ENCODE measurements at regions not wholly inside any gene's neighbourhood (a gene's known extent, or its start where the extent isn't known, plus 50 kb on each side); places are given as distances from the start of the nearest gene placed in this dataset.

DNA sequence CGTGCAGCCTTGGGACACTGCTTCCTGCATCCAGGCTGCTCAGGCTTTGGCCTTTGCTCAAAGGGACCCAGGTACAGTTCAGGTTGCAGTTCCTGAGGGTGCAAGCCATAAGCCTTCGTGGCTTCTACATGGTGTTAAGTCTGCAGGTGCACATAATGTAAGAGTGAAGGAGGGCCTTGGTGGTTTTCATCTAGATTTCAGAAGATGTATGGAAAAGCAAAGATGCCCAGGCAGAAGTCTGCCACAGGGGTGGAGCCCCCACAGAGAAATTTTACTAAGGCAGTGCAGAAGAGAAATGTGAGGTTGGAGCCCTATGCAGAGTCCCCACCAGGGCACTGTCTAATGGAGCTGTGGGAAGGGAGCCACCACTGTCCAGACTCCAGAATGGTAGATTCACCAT is 200.9 kb downstream of the ICE1 start:
- DNase-seq (ENCODE audit: low read depth, low spot score) (no peak), FAIRE-seq (no peak)
- dilution Hi-C loops (cut with MboI; ENCODE audit: extremely low pct_ligation_motif_present, low sequenced_read_pairs), result no loop called here
- no peaks in the 10 kb centered on the region for H4K20me1 ChIP-seq (ENCODE audit: control insufficient read depth, extremely low read depth, insufficient read depth, low read length)
- H3K9ac ChIP-seq (ENCODE audit: control insufficient read depth, extremely low read depth, insufficient read depth, low read length), result no peak overlapping the region
- no peak overlapping the region for H3K4me3 ChIP-seq (ENCODE audit: control insufficient read depth in 2 of 3, extremely low read depth in 1 of 3, insufficient read depth in 2 of 3, low read depth in 1 of 3, low read length in 3 of 3)
- H3K27ac ChIP-seq (ENCODE audit: control insufficient read depth, insufficient read depth, low read length), result no peak overlapping the region
- no peaks in the 10 kb centered on the region for H3K27me3 ChIP-seq (ENCODE audit: control insufficient read depth, extremely low read depth, insufficient read depth, low read length)
- no peaks in the 10 kb centered on the region for H3K79me2 ChIP-seq (ENCODE audit: control insufficient read depth, insufficient read depth, low read length)
- H3K9me1 ChIP-seq (ENCODE audit: control insufficient read depth, extremely low read depth, insufficient read depth, low read length), result no peaks in the 10 kb centered on the region
- no peak for TF ChIP-seq EZH2 (IDR thresholded peaks at IDR 0.05; ENCODE audit: low read length)
- TF ChIP-seq, protein P1, sequence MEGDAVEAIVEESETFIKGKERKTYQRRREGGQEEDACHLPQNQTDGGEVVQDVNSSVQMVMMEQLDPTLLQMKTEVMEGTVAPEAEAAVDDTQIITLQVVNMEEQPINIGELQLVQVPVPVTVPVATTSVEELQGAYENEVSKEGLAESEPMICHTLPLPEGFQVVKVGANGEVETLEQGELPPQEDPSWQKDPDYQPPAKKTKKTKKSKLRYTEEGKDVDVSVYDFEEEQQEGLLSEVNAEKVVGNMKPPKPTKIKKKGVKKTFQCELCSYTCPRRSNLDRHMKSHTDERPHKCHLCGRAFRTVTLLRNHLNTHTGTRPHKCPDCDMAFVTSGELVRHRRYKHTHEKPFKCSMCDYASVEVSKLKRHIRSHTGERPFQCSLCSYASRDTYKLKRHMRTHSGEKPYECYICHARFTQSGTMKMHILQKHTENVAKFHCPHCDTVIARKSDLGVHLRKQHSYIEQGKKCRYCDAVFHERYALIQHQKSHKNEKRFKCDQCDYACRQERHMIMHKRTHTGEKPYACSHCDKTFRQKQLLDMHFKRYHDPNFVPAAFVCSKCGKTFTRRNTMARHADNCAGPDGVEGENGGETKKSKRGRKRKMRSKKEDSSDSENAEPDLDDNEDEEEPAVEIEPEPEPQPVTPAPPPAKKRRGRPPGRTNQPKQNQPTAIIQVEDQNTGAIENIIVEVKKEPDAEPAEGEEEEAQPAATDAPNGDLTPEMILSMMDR (optimal IDR thresholded peaks at IDR 0.05 in 1 of 3, IDR thresholded peaks at IDR 0.05 in 1 of 3, conservative IDR thresholded peaks at IDR 0.05 in 1 of 3; ENCODE audit: extremely low read depth in 1 of 3, insufficient read depth in 2 of 3, low read length in 3 of 3), result no peak
- H3K9me3 ChIP-seq (ENCODE audit: control insufficient read depth, low read depth, low read length), result no peaks in the 10 kb centered on the region
- no peak overlapping the region for H3K4me2 ChIP-seq (ENCODE audit: control insufficient read depth, extremely low read depth, insufficient read depth, low read depth, low read length)
- H3K4me1 ChIP-seq (ENCODE audit: control insufficient read depth, extremely low read depth, insufficient read depth, low read length), result no peaks in the 10 kb centered on the region
- no peak overlapping the region for H2AFZ ChIP-seq (ENCODE audit: control insufficient read depth, low read length)
- H3K36me3 ChIP-seq (ENCODE audit: control insufficient read depth in 2 of 2, extremely low read depth in 1 of 2, insufficient read depth in 2 of 2, low read length in 2 of 2), result no peaks in the 10 kb centered on the region

DNA sequence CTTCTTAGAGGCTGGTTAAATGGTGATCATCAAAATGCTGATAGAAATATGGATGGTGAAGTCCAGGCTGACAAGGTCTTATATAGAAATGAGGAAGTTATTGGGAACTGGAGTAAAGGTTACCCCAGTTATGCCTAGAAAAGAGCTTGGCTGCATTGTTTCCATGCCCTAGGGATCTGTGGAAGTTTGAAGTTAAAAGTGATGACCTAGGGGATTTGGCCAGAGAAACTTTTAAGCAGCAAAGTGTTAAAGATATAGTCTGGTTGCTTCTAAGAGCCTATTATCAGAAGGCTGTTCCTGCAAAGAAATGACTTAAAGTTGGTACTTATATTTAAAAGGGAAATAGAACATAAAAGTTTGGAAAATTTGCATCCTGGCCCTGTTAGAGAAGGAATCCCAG is 200.3 kb downstream of the ICE1 start:
- Histone ChIP-seq H3K9me3 (ENCODE audit: control insufficient read depth, low read depth, low read length) (no peaks in the 10 kb centered on the region), H4K20me1 (ENCODE audit: control insufficient read depth, extremely low read depth, insufficient read depth, low read length) (no peaks in the 10 kb centered on the region), H3K27ac (ENCODE audit: control insufficient read depth, insufficient read depth, low read length) (no peak overlapping the region), H3K79me2 (ENCODE audit: control insufficient read depth, insufficient read depth, low read length) (no peaks in the 10 kb centered on the region), H2AFZ (ENCODE audit: control insufficient read depth, low read length) (no peak overlapping the region), H3K4me2 (ENCODE audit: control insufficient read depth, extremely low read depth, insufficient read depth, low read depth, low read length) (no peak overlapping the region), H3K4me3 (ENCODE audit: control insufficient read depth in 2 of 3, extremely low read depth in 1 of 3, insufficient read depth in 2 of 3, low read depth in 1 of 3, low read length in 3 of 3) (no peak overlapping the region), H3K9me1 (ENCODE audit: control insufficient read depth, extremely low read depth, insufficient read depth, low read length) (no peaks in the 10 kb centered on the region), H3K4me1 (ENCODE audit: control insufficient read depth, extremely low read depth, insufficient read depth, low read length) (no peaks in the 10 kb centered on the region), H3K9ac (ENCODE audit: control insufficient read depth, extremely low read depth, insufficient read depth, low read length) (no peak overlapping the region), H3K36me3 (ENCODE audit: control insufficient read depth in 2 of 2, extremely low read depth in 1 of 2, insufficient read depth in 2 of 2, low read length in 2 of 2) (no peaks in the 10 kb centered on the region), H3K27me3 (ENCODE audit: control insufficient read depth, extremely low read depth, insufficient read depth, low read length) (no peaks in the 10 kb centered on the region)
- dilution Hi-C loops (cut with MboI; ENCODE audit: extremely low pct_ligation_motif_present, low sequenced_read_pairs), result no loop called here
- FAIRE-seq, result no peak
- TF ChIP-seq, protein P1 (optimal IDR thresholded peaks at IDR 0.05 in 1 of 3, IDR thresholded peaks at IDR 0.05 in 1 of 3, conservative IDR thresholded peaks at IDR 0.05 in 1 of 3; ENCODE audit: extremely low read depth in 1 of 3, insufficient read depth in 2 of 3, low read length in 3 of 3), result no peak
- no peak for TF ChIP-seq EZH2 (IDR thresholded peaks at IDR 0.05; ENCODE audit: low read length)
- no peak for DNase-seq (ENCODE audit: low read depth, low spot score)

All from keratinocyte (primary cell).